Mucosa of descending colon (tissue), 3 donors: ENCODE measurements at regions not wholly inside any gene's neighbourhood (a gene's known extent, or its start where the extent isn't known, plus 50 kb on each side); places are given as distances from the start of the nearest gene placed in this dataset.

Experiments used
- ATAC-seq: fragments of 200-7000 bp; cut with Tn5 transposase; one replicate; pipeline ENCODE4 v1.9.1; 2020; ENCODE audit warnings: mild to moderate bottlenecking, moderate library complexity
- DNase-seq, 3 donors: peaks; one replicate each; pipeline ENCODE4 v3.0.0-alpha.2; 2020
- H3K36me3 ChIP-seq: fragments of 200-600 bp; one replicate; pipeline ENCODE4 v1.8.0; 2021; ENCODE audit warnings: low read depth, mild to moderate bottlenecking
- H3K4me1 ChIP-seq: fragments of 200-600 bp; one replicate; pipeline ENCODE4 v1.8.0; 2021; ENCODE audit warnings: low read depth, mild to moderate bottlenecking
- H3K4me3 ChIP-seq: fragments of 200-600 bp; one replicate; pipeline ENCODE4 v1.8.0; 2021; ENCODE audit warnings: mild to moderate bottlenecking
- H3K9me3 ChIP-seq: fragments of 200-600 bp; one replicate; pipeline ENCODE4 v1.8.0; 2021; ENCODE audit warnings: mild to moderate bottlenecking
- intact Hi-C, 2 donors: fragments of 100-400 bp; cut with DNase I in 1 of 2; cut with micrococcal nuclease in 1 of 2; formaldehyde crosslinking; loops; one replicate each; pipeline versions ENCODE4 v1.11.0 to v1.11.1; 2022; cut with DNase I, micrococcal nuclease
- TF ChIP-seq, protein P1 (sequence below): fragments of 200-600 bp; IDR thresholded peaks from one replicate; pipeline ENCODE4 v1.8.0; 2022; ENCODE audit warnings: antibody characterized with exemption, mild to moderate bottlenecking
- donor health status: DM: no; HTN: no; CAD: no; lungs with moderate emphysema.
- donor health status: DM: no; HTN: no; CAD: no.
- donor health status: DM: no; HTN: yes; CAD: no.

DNA sequence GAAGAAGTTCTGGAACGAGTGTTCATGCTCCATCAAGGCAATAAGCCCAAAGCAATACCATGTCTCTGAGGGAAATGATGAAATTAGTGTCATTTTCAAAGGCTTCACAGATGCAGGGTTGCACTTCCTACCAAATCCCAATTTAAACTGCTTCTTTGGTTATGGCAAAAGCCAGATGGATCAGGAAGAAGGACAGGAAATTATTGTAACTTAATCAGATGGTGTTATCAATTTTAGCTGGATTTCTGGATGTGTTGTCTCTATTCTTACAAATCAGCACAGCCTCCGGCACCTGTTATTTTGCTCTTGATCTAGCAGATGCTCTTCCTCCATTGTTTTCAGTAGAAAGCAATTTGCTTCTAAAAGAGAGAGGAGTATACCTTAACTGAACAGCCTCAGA, 693.4 kb downstream of the SOCS6 start:
- Histone ChIP-seq H3K9me3 (peaks cover 9% of the 10 kb centered on the region), H3K4me1 (no peaks in the 10 kb centered on the region), H3K36me3 (no peaks in the 10 kb centered on the region), H3K4me3 (no peak overlapping the region)
- ATAC-seq, result no peak
- intact Hi-C loops, result no loop called here
- TF ChIP-seq, protein P1, sequence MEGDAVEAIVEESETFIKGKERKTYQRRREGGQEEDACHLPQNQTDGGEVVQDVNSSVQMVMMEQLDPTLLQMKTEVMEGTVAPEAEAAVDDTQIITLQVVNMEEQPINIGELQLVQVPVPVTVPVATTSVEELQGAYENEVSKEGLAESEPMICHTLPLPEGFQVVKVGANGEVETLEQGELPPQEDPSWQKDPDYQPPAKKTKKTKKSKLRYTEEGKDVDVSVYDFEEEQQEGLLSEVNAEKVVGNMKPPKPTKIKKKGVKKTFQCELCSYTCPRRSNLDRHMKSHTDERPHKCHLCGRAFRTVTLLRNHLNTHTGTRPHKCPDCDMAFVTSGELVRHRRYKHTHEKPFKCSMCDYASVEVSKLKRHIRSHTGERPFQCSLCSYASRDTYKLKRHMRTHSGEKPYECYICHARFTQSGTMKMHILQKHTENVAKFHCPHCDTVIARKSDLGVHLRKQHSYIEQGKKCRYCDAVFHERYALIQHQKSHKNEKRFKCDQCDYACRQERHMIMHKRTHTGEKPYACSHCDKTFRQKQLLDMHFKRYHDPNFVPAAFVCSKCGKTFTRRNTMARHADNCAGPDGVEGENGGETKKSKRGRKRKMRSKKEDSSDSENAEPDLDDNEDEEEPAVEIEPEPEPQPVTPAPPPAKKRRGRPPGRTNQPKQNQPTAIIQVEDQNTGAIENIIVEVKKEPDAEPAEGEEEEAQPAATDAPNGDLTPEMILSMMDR, result no peak
- no peak for DNase-seq

DNA sequence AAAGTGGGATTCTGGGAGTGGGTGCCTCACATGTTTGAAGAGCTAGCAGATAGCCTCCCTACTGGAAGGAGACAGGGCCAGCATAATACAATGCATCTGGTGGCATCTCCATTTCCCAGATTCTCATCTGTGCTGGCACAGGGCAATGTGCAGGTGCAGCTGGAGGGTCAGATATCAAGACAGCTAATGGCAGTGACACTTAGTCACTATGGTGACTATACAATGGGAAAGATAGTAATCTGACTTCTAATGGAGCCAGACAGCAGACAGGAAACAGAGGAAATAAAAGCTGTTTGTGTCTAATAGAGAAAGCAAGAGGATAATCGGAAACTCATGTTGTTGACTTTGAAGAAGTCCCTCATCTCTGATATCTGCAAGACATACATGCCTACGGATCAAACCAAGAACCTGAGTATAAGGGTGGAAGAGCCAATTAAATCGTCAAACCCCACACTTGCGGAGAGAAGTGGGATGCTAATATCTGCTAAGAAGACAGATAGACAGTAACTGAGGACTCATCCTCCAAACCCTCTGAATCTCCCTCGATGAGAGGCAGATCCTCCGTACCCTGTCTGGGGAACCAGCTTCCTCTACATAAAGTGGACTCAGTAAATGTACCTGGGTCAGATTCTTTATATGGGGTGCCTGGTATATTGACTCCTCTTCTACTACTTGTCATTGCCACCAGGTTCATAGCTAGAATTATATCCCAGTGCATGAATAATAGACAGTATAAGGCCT, 692.7 kb downstream of the SOCS6 start:
- Histone ChIP-seq H3K36me3 (no peaks in the 10 kb centered on the region), H3K9me3 (peaks cover 9% of the 10 kb centered on the region), H3K4me3 (no peak overlapping the region), H3K4me1 (no peaks in the 10 kb centered on the region)
- DNase-seq (no peak), ATAC-seq (no peak)
- TF ChIP-seq, protein P1, result no peak
- intact Hi-C loops, result no loop called here

DNA sequence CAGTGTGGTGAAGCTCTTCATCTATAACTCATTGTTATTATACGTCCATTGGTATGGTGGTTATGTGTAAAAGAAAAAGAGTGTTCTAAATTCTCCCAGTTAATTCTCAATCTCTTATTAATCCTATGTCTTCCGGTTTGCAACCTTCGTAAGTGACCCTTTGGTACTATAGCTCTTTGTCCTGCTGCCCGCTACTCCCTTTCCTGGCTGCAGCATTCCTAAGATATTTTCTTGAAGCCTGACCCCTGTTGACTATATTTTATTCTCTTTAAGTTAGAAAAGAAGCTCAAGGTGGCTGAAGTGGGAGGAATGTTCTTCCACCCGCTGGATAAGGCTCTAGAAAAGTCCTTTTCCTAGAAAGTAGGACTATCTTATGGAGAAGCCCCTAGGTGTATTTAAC, 684.8 kb downstream of the SOCS6 start:
- no peaks in the 10 kb centered on the region for H3K9me3 ChIP-seq
- no peak overlapping the region for H3K4me3 ChIP-seq
- H3K4me1 ChIP-seq, result no peaks in the 10 kb centered on the region
- no peaks in the 10 kb centered on the region for H3K36me3 ChIP-seq
- intact Hi-C loops, result no loop called here
- no peak for ATAC-seq
- DNase-seq, result no peak
- TF ChIP-seq, protein P1, result no peak

DNA sequence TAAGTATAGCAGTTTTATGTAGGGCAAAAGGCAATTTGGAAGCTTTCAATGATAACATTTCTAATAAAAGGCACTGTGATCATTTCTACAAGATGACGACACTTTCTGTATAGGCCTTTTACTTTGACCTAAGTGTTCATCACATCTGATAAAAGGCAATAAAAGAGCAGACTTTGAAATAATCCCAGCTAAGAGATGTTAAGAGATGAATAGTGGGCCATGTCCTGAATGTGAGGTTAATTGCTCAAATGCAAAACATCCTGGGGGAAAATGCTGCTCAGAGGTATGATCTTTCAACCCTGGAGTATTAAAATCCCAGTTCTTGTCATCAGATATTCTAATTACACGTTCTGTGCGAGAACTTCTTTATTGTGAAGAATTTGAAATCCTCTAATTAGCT, 677.6 kb downstream of the SOCS6 start:
- no peak overlapping the region for H3K4me3 ChIP-seq
- no peaks in the 10 kb centered on the region for H3K9me3 ChIP-seq
- H3K36me3 ChIP-seq, result no peaks in the 10 kb centered on the region
- TF ChIP-seq, protein P1, result no peak
- DNase-seq (no peak), ATAC-seq (no peak)
- intact Hi-C loops, result no loop called here
- H3K4me1 ChIP-seq, result no peaks in the 10 kb centered on the region

DNA sequence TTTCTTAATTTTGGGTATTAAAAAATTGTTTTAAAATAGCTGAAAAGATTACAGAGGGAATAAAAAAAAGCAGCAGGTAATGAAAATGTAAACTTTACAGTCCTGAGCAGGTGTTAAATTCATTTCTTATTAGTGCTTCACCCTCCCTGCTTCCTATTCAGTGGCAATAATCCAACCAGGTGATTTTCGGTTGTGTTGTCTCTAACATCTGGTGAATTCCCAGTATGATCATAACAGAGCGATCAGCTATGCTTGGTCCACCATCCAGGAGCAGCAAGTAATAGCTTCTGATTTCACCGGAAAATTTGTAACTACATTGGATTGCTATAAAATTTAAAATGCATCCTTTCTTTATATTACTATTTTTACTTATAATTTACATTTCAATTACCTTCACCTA, 673.1 kb downstream of the SOCS6 start:
- TF ChIP-seq, protein P1, result no peak
- no peaks in the 10 kb centered on the region for H3K4me1 ChIP-seq
- intact Hi-C loops, result no loop called here
- no peak overlapping the region for H3K4me3 ChIP-seq
- no peaks in the 10 kb centered on the region for H3K9me3 ChIP-seq
- no peak for ATAC-seq
- no peak for DNase-seq
- no peaks in the 10 kb centered on the region for H3K36me3 ChIP-seq

DNA sequence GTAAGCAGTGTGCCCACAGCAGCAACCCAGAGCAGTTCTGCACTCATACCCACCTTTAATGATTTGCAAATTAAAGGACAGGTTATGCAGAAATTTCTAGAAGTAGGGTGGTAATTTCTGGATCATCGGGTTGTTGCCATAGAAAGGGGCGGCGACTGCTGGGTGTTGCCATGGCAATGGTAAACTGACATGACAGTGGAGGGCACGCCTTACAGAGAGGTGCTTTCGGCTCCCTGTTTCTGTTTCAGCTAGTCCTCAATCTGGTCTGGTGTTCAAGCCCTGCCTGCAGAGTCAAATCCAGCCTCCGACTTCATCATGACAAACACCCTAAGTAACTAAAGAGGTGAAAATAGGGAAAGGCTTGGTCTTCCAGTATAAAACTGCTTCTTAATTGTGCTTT, 667.7 kb downstream of the SOCS6 start:
- Histone ChIP-seq H3K4me3 (no peak overlapping the region), H3K4me1 (no peaks in the 10 kb centered on the region), H3K36me3 (no peaks in the 10 kb centered on the region), H3K9me3 (no peaks in the 10 kb centered on the region)
- no peak for DNase-seq
- TF ChIP-seq, protein P1, result no peak
- no peak for ATAC-seq
- intact Hi-C loops, result no loop called here
